SK-MEL-5 (cell line): ENCODE measurements at regions not wholly inside any gene's neighbourhood (a gene's known extent, or its start where the extent isn't known, plus 50 kb on each side); places are given as distances from the start of the nearest gene placed in this dataset.

Experiments used
- DNase-seq: peaks from one replicate; pipeline ENCODE4 v3.0.0-alpha.2; 2016; ENCODE audit warnings: low read depth, low spot score
- in situ Hi-C: cut with HindIII; loops from 2 replicates; pipeline ENCODE4 v1.10.0; 2016; ENCODE audit warnings: low sequenced_read_pairs, high pct_unique_total_duplicates, low pct_unique_long_range_greater_than_20kb

DNA sequence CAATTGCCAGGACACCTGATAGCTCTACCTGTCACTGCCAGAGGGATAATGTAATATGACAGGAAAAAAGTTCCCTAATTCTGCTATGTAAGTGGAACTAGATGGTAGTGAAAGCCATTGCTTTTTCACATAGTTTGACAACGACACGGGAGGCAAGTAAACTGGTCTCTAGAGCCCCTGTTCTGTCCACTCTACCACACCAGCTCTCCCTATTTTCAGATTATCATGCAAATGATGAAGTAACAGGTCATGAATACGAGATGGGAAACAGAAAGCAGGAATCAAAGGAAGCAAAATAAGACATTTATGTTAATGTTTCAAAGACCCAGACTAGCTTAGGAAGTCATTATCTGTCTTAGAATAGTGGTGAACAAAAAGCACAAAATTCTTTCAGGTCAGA is 56.2 kb downstream of the TAF11L14 start:
- DNase-seq = no peak
- in situ Hi-C loops = no loop called here

DNA sequence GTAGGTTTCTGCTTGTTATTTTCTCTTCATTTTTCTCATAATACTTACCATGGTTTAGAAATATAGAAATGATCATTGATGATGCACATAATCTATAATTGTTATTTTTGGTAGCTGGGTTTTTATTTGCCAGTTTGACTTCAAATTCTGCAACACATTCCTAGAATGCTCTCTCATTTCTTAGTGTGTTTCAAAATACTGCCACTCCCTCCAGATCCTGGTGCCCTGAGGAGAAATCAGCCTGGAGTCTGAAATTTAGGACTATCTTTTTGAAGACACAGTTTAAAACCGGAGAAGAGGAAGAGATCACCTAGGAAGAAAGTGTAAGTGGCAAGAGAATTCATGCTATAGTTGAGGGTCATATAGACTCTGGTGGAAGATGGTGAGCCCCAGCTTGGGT is 57.5 kb downstream of the TAF11L14 start:
- in situ Hi-C loops = no loop called here
- DNase-seq = no peak

DNA sequence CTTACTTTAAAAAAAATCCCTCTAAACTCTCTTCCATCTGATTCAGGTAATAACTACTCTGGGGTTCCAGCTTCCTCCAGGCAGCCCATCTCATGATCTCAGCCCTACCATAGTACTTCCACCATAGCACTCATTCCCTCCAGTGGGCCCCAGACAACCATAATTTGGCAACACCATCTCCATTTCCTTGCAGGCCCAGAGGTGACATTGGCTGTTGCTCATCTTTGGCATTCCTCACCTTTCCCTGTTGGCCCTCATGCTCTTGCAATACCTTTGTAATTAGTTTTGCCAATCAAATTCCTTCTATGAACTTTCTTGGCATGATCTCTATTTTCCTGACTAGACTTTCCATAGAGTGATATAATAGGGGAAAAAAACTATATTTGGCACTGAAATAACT is 60.1 kb downstream of the TAF11L14 start:
- DNase-seq = no peak
- in situ Hi-C loops = no loop called here

DNA sequence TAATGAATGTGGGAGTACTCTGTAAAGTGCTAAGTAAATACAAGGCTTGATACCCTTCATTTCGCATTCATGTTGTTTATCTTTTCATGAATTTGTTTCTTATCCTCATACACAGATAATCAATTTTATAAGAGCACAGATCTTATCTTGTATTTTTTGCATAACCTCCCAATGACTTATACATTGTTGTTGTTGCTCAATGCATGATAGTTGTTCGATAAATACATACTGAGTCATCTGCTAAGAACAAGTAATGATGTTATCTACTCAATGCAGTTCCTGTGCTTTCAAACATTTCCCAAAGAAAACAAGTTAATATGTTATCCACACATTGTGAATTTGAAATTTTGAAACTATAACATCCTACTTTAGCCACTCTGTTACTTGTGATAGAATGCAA is 60.7 kb downstream of the TAF11L14 start:
- DNase-seq = no peak
- in situ Hi-C loops = no loop called here

DNA sequence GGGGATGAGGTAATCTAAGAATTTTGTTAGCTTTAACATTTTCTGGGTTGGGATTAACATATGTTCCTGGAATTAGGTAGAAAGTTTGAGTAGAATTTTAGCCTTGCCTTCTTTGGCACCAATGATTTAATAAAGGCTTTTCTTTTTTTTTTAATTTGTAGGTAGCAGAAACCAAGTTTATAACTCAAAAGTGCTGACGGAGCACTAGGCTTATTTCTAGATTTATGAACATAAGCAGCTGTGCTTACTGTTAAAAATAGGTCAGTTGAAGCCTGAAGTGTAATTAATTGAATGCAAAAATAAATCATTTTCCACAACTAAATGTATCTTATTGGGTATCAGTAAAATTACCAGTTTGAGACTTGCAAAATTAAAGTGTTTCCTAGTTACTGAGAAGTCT is 62.4 kb downstream of the TAF11L14 start:
- in situ Hi-C loops = no loop called here
- DNase-seq = no peak

DNA sequence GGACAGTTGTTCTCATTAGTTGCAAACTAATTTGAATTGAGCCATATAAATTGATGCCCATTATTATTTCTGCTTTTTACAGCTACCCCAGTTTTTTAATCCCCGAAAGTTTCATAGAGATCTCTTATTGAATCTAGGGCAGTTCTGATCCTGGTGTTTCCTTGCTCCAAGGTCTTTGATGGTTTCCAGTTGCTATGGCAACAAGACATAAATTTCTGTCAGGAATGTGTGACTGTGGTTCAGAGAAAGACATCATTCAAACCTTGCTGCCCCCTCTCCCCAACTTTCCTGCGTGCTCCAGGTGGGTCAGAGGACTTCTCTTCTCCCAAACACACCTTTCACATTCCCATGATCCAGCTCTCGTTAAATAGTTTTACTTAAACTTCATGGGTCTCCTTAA is 63.4 kb downstream of the TAF11L14 start:
- in situ Hi-C loops = no loop called here
- DNase-seq = no peak

DNA sequence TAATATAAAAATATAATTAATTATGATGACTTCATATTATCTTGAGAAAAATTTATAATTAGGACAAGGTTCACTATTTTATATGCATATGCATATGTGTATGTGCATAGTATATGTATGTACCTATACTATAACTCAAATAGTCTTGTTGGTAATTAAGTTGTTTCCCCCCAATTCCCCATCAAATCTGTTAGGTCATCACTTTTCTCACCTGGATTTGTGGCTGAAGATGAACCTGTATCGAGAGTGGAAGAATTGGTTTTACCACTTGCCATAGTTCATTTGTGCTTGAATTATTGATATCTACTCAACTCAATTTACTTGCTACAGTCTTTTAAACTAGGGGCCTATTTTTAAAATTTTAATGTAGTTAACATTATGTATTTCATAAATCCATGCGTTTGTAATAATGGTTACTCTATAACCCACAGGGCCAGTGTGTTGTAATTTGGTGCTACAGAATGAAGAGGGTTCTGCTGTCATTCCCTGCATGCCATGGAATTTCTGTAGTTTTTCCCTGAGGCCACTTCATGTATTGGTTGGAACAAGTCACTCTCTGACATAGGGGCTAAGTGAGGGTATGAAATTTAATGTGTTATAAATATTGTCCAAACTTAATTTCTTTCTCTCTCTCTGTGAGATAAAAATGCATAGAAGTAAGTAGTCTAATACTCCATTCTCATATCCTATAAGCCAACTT is 74.9 kb downstream of the TAF11L14 start:
- DNase-seq = no peak
- in situ Hi-C loops = no loop called here

DNA sequence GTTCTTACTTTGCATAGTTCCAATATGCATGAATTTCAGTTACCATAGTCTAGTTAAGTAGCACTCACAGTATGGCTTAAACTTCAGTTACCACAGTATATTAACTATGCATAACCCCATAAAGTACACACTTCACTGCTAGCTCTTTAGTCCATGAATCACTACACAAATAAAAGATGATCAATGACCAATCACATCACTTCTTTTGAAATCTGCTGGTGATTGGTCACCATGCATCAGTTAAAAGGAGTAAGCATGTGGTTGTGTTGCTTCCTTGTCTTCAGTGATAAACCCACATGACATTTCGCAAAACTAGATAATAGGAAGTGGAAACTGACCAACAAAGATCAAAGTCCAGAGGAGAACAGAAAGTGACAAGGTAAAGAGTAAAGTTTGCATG is 79.0 kb downstream of the TAF11L14 start:
- in situ Hi-C loops = no loop called here
- DNase-seq = no peak

DNA sequence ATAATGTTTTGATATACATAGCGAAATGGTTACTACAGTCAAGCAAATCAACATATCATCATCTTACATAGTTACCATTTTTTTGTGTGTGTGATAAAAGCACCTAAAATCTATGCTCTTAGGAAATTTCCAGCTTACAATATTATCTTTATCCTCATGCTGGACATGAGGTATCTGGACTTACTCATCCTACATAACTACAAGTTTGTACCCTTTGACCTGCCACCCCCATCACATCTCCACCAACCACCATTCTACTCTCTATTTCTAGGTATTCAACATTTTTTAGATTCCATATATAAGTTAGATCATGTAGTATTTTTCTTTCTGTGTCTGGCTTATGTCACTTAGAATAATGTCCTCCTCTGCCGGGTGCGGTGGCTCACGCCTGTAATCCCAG is 79.9 kb downstream of the TAF11L14 start:
- DNase-seq = no peak

DNA sequence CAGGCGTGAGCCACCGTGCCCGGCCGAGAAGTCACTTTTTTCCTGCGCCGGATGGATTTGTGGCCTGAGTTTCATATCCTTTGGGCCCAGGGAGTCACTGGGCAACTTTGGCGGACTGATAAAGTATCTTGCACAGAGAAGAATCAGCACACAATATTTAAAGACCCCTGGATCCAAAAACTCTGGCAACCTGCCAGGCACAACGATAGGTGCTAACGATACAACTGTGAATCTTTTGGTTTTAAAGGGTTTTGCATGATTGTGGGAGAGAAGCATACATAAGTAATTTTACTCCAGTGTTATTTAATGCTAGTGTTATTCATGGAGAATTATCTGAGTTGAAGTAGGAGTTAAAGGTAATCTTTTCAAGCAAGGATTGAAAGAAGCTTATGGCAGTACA is 85.3 kb downstream of the TAF11L14 start:
- in situ Hi-C loops = no loop called here
- DNase-seq = no peak

More for the DNA sequence above, 79.9 kb downstream of the TAF11L14 start:
- in situ Hi-C loops = no loop called here

DNA sequence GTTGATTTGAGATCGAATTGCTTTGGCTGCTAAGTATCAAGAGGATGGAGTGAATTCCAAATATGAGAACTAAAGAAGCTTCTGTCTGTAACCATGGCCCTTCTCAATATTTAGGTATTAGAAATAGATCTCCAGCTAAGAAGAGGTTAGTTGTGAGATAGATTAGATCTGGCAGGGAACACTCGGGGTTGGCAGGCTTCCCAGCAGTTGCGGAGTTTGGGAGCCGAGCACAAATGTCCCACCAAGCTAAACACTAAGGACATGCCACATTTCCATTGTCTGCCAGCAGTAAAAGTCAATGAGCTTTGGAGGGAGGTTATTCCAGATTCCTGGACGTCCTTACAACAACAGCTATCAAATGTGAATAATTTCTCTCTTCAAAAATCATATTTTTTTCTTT is 85.8 kb downstream of the TAF11L14 start:
- DNase-seq = no peak
- in situ Hi-C loops = no loop called here

DNA sequence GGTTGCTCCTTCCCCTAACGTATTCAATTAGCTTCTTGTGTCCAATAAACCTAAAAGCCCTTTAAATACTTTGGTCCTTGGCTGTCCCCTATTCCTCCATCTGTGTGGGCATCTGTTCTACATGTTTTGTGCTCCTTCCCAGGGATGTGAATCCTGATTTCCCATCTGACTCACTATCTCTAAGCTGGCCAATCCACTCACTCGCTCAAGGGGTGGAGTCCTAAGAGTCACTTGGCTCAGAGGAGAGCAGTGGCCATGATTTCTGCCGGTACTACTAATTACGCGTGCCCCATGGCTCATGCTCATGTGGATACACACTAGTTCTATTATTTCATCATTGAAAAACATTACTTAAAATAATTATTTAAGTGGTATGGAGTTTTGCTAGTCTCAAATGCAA is 89.6 kb downstream of the TAF11L14 start:
- no peak for DNase-seq
- in situ Hi-C loops = no loop called here

DNA sequence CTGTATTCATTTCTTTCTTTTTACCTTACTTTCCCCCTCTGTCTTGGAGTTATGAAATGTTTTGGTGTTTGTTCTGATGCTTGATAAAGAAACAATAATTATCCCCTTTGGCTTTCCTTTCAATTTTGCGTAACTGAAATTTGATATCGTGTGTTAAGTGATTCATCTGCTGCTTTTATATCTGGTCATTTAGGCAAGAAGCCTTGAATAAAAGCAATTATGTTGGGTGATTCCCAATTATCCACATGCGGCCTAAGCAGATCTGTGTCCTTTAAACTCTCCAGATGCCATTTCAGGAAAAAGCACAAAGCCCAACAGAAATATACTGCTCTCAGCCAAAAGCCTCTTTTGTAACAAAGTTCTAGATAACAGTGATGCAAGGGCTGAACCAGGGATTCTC is 92.8 kb downstream of the TAF11L14 start:
- in situ Hi-C loops = no loop called here
- DNase-seq = no peak

DNA sequence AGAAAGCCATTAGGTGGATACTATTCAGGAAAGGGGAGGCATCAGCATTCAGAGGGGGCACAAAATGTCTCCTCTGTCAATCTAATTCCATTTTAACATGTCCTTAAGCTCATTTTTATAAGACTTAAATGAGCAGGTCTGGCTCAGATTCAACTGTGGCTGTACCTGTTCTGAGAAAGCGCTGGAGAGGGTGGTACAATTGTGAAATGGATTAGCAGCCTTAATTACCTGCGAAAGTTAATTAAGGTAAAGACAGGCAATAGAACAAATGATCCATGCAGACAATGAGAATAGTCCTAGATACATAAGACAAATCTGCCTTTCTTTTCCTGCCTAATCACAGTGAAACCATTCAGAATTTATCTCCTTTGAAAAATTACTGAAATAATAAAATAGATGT is 96.2 kb downstream of the TAF11L14 start:
- DNase-seq = no peak
- in situ Hi-C loops = no loop called here

DNA sequence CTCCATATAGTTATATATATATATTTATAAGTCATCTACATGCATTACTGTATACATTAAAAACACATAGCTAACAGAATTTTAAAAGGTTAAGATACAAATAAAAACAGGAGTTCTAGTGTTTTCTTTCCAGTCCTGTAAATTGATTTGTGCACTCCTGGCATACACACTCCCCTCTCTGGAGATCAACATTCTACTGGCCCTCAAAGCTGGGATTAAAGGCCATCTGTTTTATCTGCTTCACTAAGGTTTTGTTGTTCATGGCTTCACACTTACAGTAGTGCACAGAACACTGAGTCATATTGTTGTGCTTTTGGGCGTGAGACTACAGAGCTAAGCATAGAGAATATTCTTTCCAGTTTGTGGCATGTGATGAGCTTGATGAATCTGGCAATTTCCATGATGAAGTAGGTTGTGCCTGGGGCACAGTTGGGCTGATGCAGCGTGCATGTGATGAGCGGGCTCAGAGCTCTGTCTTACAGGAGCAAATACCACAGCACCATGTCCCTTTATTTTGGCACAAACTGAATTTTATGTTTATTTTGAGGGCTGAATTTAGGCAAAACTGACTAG is 98.2 kb downstream of the TAF11L14 start:
- in situ Hi-C loops = no loop called here
- peak; percentile 96 for DNase-seq

DNA sequence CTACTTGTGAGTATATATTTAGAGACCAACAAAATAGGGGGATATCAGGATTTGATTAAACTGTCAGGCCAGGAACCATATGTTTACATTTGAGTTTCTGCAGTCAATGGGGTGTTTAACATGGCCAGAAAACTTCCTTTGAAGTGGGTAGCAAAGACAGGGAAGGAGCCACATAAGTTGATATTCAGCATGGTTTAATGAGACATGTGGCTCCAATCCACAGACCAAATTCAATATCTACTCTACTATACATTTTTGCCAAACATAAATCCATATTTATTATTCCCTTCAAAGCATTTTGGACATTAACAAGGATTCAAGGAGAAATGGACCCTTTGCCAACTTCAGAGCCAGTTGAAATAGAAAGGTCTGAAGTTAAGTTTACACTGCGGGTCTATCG is 99.8 kb downstream of the TAF11L14 start:
- in situ Hi-C loops = no loop called here
- DNase-seq = no peak

DNA sequence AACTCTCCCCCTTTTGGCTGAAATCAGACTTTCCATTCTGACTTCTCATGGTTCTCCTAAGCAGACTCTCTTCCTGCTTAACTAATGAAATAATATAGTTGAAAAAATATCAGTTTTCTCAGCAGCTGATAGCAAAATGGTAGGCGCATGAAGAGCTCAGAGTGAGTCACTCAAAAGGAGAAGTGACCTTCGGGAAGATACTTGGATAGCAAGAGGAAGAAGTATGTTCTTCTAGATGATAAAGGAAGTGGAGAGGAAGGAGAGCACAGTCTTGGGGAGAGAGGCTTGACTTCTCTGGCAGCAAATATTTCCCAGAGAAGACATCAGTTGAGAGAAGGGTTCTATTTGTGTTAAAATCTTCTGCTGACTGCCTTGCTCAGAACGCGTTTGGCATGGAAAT is 101.5 kb downstream of the TAF11L14 start:
- no peak for DNase-seq
- in situ Hi-C loops = no loop called here

DNA sequence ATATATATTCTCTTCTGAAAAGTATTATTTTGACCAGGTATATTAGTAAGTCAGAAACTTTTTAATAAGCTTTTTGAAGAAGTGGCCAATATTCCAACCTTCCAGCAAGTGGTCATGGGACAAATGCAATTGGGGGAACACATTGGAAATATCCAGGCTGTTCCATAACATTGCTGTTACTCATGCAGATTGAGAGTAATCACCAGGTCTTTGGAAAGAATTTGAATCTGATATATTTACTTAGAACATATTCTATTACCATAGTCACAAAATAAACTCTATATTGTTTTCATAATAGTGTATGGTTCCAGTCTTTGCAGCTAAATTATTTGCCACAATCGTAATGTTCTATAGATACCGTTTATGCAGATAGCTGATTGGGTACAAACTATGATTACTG is 102.8 kb downstream of the TAF11L14 start:
- in situ Hi-C loops = no loop called here
- no peak for DNase-seq

DNA sequence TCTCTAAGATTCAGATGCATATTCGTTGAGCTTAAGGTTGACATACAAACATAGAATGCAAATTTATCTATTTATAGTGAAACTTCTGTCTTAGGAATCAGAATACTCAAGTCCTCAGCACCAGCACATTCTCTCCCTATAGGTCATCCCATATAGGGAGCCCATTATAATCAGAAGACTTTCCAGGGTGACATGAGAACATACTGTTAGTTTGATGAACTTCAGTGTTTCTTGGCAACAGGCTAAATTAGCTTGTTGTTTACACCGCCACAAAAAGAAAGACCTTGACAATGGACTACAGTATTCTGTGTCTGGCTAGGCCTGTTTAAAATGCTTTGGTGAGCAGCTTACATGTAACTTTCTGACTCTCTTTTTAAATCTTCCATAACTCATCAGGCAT is 104.2 kb downstream of the TAF11L14 start:
- peak; percentile 22 for DNase-seq
- in situ Hi-C loops = no loop called here
